ENCODE measurements at regions not wholly inside any gene's neighbourhood (a gene's known extent, or its start where the extent isn't known, plus 50 kb on each side); places are given as distances from the start of the nearest gene placed in this dataset.

GRCh38 chr3:94734206-94734605 lies 671.3 kb downstream of the NSUN3 start:
- TF ChIP-seq CTCF (IDR thresholded peaks at IDR 0.05): no peak
- Histone ChIP-seq H3K27ac (no peak overlapping the region), H3K27me3 (no peaks in the 10 kb centered on the region), H3K4me3 (no peak overlapping the region), H3K36me3 (no peaks in the 10 kb centered on the region), H3K9me3 (no peaks in the 10 kb centered on the region), H3K4me1 (no peaks in the 10 kb centered on the region)
- DNase-seq (no peak), ATAC-seq (no peak)
- intact Hi-C loops (cut with DNase I): no loop called here
- WGBS, 2 donors: 60 to 80% methylated on average over 2 of the region's 2 CpGs

GRCh38 chr3:94735354-94735753 lies 672.5 kb downstream of the NSUN3 start:
- Histone ChIP-seq H3K4me1 (no peaks in the 10 kb centered on the region), H3K36me3 (no peaks in the 10 kb centered on the region), H3K27me3 (no peaks in the 10 kb centered on the region), H3K9me3 (no peaks in the 10 kb centered on the region), H3K27ac (no peak overlapping the region), H3K4me3 (no peak overlapping the region)
- DNase-seq: no peak
- no peak for ATAC-seq
- intact Hi-C loops (cut with DNase I): no loop called here
- WGBS, 2 donors: 75 to 78% methylated on average over 2 of the region's 2 CpGs
- TF ChIP-seq CTCF (IDR thresholded peaks at IDR 0.05): no peak

- ATAC-seq (no peak), DNase-seq (no peak)
- Histone ChIP-seq H3K4me1 (no peaks in the 10 kb centered on the region), H3K9me3 (no peaks in the 10 kb centered on the region), H3K4me3 (no peak overlapping the region), H3K36me3 (no peaks in the 10 kb centered on the region), H3K27ac (no peak overlapping the region), H3K27me3 (no peaks in the 10 kb centered on the region)
- no peak for TF ChIP-seq CTCF (IDR thresholded peaks at IDR 0.05)
- WGBS, 2 donors: 52 to 55% methylated on average over 2 of the region's 2 CpGs
- intact Hi-C loops (cut with DNase I): no loop called here
These were observed 674.3 kb downstream of the NSUN3 start for GRCh38 chr3:94737116-94737515.

GRCh38 chr3:94739420-94739819 lies 676.6 kb downstream of the NSUN3 start:
- Histone ChIP-seq H3K9me3 (peaks cover 0 to 12% (median 0%) of the 10 kb centered on the region in 11 donors), H3K36me3 (no peaks in the 10 kb centered on the region), H3K4me1 (no peaks in the 10 kb centered on the region), H3K27me3 (no peaks in the 10 kb centered on the region), H3K27ac (no peak overlapping the region), H3K4me3 (no peak overlapping the region)
- intact Hi-C loops (cut with DNase I): no loop called here
- DNase-seq (no peak), ATAC-seq (no peak)
- WGBS, 2 donors: 65 to 73% methylated on average over 3 of the region's 3 CpGs
- no peak for TF ChIP-seq CTCF (IDR thresholded peaks at IDR 0.05)

- TF ChIP-seq CTCF (IDR thresholded peaks at IDR 0.05): no peak
- peaks cover 0 to 5% (median 0%) of the 10 kb centered on the region in 11 donors for H3K9me3 ChIP-seq
- DNase-seq (no peak), ATAC-seq (no peak)
- intact Hi-C loops (cut with DNase I): no loop called here
- no peaks in the 10 kb centered on the region for H3K36me3 ChIP-seq
- WGBS, 2 donors: 41 to 42% methylated on average over 5 of the region's 5 CpGs
- H3K4me3 ChIP-seq: no peak overlapping the region
- H3K4me1 ChIP-seq: no peaks in the 10 kb centered on the region
- no peak overlapping the region for H3K27ac ChIP-seq
- H3K27me3 ChIP-seq: no peaks in the 10 kb centered on the region
These were observed 695.9 kb downstream of the NSUN3 start for GRCh38 chr3:94758751-94759150.

Measured in heart right ventricle (tissue), 16 donors.